Right lobe of liver (tissue), 4 donors: ENCODE measurements at regions not wholly inside any gene's neighbourhood (a gene's known extent, or its start where the extent isn't known, plus 50 kb on each side); places are given as distances from the start of the nearest gene placed in this dataset.

ENCODE experiments used
- POLR2A ChIP-seq: fragments of 450-650 bp; IDR thresholded peaks from one replicate; pipeline ENCODE4 v1.6.1; 2017; ENCODE audit warnings: antibody characterized with exemption, mild to moderate bottlenecking
- TF ChIP-seq, protein P1 (sequence below), 4 donors: fragments of 200-600 bp in 3 of 4; fragments of 450-650 bp in 1 of 4; IDR thresholded peaks; one replicate each; pipeline versions ENCODE4 v1.5.1 to v1.8.0; 2016 to 2022; ENCODE audit warnings: antibody characterized with exemption in 4 of 4, mild to moderate bottlenecking in 2 of 4
- donor health status: DM: no; HTN: no; CAD: no.
- donor health status: DM: no; HTN: no; CAD: no.
- donor health status: DM: no; HTN: yes; CAD: no.

DNA sequence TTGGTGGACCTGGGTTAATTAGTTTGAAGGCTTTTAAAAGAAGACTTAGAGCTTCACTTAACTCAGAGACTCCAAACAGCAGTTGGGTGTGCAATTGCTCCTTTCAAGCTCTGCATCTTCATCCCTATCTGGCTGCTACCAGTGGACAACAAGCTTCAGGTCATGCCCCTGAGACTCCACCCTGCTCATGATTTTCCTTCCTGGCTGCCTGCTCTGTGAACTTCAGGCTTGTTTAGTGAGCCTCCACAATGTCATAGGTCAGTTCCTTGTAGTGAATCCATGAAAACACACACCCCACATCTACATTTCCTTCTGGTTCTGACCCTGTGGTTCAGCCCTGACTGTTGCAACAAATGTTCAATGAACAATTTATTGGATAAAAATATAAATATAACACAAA, 61.1 kb upstream of the MARCKS start:
- TF ChIP-seq, protein P1, sequence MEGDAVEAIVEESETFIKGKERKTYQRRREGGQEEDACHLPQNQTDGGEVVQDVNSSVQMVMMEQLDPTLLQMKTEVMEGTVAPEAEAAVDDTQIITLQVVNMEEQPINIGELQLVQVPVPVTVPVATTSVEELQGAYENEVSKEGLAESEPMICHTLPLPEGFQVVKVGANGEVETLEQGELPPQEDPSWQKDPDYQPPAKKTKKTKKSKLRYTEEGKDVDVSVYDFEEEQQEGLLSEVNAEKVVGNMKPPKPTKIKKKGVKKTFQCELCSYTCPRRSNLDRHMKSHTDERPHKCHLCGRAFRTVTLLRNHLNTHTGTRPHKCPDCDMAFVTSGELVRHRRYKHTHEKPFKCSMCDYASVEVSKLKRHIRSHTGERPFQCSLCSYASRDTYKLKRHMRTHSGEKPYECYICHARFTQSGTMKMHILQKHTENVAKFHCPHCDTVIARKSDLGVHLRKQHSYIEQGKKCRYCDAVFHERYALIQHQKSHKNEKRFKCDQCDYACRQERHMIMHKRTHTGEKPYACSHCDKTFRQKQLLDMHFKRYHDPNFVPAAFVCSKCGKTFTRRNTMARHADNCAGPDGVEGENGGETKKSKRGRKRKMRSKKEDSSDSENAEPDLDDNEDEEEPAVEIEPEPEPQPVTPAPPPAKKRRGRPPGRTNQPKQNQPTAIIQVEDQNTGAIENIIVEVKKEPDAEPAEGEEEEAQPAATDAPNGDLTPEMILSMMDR (IDR thresholded peaks at IDR 0.05): no peak
- no peak for TF ChIP-seq POLR2A
